ENCODE measurements at regions not wholly inside any gene's neighbourhood (a gene's known extent, or its start where the extent isn't known, plus 50 kb on each side); places are given as distances from the start of the nearest gene placed in this dataset.

DNA sequence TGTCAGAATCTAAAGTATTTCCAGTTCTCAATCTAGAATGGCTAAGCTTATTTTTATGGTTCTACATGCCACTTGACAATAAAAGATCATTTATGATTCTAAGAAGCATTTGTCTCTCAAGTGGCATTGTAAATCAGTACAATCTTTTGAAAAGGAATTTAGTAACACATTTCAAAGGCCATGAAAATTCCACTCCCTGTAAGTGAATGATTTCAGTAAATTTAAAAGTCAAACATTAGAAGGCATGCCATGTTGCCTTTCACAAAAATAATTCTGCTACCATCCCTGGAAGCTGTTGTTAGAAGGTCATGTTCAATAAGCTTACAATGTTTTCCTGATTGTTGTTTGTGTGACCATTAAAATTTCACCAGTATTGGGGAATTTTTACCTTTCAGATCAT is 142.9 kb downstream of the RPIA start:
- DNase-seq, result no peak

- DNase-seq, result no peak
Measured at GRCh38 chr2:88834866-88835265, 143.4 kb downstream of the RPIA start.

DNA sequence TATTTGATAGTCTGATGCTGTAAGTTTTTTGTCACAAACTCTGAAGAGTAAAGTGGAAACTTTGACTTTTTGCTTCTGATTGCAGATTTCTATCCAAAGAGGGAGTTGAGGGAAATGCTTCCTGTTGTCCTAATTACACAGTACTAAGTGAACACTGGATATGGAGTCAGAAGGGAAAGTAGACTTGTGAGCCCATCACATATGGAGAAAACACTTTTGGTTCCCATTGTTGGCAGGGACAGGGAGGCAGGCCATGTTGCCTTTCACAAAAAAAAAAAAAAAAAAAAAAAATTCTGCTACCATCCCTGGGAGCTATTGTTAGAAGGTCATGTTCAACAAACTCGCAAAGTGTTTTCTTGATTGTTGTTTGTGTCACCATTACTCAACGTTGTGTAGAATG is 144.3 kb downstream of the RPIA start:
- no peak for DNase-seq

DNA sequence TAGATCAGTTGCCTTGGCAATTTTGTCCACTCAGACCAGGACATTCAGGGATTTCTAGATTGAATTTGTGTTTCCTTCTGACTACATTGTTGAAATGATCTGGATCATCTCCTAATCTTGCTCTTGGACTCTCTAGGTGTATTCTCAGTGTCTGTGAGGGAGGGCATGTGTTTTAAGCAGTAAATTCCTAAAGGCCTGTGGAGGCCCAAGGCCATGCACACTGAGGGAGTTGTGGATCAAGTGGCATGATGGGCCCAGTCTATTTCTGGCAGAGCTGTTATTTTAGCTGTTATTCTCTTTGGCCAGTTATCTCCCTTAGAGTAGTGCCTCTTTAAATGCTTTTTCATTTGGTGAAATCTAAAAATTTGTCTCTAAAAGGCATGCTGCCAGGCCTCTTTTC is 144.9 kb downstream of the RPIA start:
- DNase-seq, result no peak

DNA sequence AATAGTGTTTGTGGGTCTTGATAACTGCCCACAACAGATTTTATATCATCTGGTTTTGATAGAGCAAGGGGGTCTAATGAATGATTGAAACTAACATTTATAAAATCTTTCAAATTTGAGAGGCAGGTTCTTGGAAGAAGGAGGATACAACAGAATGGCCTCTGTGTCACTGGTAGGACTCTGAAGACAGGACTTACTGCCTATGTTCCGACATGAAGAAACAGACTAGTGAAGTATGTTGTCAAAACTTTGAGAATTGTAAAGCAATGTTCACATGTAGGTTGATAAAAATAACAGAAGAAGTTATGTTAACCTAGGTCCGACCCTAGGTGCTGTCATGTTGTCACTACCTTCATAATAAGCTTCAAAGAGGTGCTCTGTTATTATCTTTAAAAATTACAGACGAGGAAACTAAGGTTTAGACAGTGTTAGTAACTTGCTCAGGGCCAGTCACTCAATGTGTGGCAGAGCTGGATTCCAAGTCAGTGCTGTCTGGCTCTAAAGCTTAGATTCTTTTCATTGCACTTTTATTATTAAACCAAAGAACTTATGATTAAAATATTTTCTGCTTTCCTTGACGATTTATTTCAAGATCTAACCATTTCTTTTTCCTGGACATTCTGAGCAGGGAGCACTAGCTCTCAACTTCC is 146.2 kb downstream of the RPIA start:
- no peak for DNase-seq

DNA sequence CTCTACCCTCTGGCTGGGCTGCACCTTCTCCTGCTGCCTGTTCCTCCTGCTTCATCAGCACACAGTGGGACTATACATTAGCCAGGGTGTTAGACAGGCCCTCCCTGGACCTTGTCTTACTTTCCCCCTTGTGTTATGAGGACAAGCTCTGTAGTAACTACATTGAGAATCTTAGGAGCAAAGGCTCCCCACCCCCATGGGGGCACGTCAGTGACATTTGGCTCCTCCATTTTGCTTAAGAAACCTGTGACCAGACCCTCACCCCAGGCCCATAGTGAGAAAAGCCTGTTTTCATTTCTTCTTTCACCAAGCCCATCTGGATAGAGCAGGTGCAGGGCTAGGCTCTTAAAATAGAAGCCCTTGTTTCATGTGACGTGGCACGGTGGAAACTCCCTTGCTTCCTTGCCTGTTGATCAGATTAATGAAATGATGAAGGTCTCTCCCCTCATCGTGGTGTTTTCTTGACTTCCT is 146.7 kb downstream of the RPIA start:
- DNase-seq, result no peak

GRCh38 chr2:88841224-88841929 is 149.9 kb downstream of the RPIA start:
- no peak for DNase-seq

DNA sequence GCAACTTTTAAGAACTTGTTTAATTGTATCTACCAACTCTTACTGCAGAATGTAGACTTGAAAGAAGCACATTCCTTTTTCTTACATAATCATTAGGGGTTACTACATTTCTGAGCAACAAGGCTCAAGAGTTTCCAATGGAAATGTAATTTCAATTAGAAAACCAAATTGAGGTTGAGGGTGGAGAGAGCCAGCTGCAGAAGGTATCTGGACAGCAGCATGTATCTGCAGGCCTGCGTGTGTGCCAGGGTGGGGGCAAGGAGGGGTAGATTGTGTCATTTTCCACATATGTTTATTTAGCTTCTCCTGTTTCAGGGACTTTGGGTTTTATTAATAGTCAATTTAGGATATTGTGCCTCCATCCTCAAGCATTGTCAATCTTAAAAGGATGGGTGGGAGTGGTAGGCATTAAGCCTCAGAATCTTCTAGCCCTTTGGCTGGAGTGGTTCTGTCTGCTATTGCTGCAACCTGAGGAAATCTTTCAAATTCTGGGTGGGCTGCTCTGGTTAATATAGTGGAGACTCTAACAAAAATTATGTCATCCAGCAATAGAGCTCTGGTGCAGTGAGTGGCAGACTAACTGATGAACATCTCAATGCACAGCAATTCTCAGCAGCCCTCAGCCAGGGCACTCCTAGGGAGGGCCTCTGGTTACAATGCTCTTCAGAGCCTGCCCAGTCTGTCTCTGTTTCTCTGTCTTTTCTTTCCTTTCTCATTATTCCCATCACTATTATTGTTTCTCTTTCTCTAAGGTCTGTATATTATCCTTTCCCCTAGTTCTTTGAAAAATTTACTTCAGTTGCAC is 151.4 kb downstream of the RPIA start:
- DNase-seq, result no peak

DNA sequence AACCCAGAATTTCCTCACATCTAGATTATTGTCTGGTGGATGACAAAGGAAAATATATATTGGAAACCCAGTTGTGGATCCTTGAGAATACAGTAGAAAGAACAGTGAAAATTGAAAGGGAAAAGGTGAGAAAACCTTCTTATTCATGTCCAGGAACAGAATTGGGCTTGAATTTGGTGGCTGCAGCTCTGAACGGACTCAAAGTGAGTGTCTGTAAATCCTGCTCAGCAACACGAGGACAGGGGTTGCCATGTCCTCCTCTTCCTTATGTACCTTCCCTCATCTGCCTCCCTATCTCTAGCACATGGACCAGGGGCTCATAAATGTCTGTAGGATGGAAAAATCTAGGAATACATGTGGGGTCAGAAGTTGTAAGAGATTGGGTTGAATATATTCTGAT is 152.2 kb downstream of the RPIA start:
- DNase-seq, result no peak

- no peak for DNase-seq
Measured at GRCh38 chr2:88844960-88845359, 153.5 kb downstream of the RPIA start.

DNA sequence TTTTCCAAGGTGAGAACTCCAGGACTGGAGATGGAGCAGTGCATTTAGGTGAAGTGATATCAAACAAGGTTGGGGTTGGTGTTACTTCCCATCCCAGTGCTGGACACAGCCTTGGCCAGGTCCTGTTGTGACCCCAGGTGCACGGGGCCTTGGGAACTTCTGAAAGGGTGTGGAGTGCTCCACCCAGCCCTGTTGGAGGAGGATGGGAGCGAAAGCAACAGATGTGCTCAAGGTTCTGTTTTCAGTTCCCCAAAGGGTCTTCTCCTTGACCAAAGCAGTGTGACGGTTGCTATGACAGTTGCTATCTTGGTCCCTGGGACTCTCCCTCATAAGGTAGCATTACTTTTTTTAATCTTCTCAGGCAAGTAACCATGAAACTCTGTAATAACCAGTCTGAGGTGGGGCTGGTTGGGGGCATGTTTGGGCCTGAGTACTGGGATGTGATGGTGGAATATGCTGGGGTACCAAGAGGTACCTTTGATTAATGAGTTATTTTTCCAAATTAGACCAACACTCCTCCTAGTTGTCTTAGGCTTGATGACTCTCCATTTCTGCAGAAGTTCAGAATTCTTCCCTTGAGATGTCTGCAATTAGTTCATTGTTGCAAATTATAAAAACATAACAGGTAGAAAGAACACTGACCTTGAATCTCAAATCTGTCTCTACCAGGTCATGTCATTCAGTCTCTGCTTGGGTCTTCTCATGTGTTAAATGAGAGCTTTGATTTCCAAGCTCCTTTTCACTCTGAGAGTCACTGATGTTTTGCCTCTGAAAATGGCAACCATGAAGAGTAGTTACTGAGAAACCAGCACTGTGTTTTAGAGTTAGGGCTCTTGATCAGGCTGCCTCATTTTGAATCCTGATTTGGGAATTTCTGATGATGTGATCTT is 154.5 kb downstream of the RPIA start:
- DNase-seq, result no peak

GRCh38 chr2:88852753-88853402 is 161.4 kb downstream of the RPIA start:
- DNase-seq, result no peak

DNA sequence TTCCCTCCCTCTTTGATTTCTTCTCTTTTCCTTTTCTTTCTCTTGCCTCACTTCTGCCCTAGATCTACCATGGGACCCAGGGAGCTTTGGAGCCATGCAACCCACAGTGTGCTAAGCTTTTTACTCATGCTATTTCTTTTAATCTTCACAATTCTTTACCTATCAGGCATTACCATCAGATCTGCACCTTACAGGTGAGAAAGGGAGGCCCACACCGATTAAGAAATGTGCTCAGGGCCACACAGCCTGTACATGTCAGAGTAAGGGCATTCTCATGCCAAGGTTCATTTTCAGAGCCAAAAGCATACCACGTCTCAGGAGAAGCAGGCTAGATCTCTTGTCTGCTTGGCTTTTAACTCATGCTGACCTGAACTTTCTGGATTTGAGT is 161.9 kb downstream of the RPIA start:
- no peak for DNase-seq

DNA sequence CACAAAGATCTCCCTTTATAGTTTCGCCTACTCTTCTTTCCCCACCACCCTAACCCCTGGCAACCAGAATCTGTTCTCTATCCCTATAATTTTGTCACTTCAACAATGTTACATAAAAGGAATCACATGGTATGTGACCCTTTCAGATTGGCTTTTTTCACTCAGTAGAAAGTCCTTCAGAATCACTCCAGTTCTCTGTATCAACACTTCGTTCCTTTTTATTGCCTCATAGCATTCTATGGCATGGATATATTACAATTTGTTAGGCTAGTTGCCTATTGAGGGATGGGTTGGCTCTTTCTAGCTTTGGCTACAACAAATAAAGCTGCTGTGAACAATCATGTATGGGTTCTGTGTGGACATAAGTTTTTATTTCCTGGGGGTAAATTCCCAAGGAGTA is 163.1 kb downstream of the RPIA start:
- no peak for DNase-seq

GRCh38 chr2:88855620-88856408 is 164.3 kb downstream of the RPIA start:
- DNase-seq, result no peak

GRCh38 chr2:88856409-88857135 is 165.1 kb downstream of the RPIA start:
- DNase-seq, result no peak

DNA sequence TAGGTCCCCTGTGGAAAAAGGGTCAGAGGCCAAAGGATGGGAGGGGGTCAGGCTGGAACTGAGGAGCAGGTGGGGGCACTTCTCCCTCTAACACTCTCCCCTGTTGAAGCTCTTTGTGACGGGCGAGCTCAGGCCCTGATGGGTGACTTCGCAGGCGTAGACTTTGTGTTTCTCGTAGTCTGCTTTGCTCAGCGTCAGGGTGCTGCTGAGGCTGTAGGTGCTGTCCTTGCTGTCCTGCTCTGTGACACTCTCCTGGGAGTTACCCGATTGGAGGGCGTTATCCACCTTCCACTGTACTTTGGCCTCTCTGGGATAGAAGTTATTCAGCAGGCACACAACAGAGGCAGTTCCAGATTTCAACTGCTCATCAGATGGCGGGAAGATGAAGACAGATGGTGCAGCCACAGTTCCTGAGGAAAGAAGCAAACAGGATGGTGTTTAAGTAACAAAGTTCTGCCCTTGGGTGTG is 165.8 kb downstream of the RPIA start:
- no peak for DNase-seq

GRCh38 chr2:88857951-88858411 is 166.5 kb downstream of the RPIA start:
- no peak for DNase-seq

GRCh38 chr2:88859461-88859860 is 168.0 kb downstream of the RPIA start:
- no peak for DNase-seq

- DNase-seq, result no peak
Measured at GRCh38 chr2:88860421-88861075, 169.1 kb downstream of the RPIA start.
